Neural progenitor cell (in vitro differentiated cells): ENCODE measurements at regions not wholly inside any gene's neighbourhood (a gene's known extent, or its start where the extent isn't known, plus 50 kb on each side); places are given as distances from the start of the nearest gene placed in this dataset.

Source experiments
- DNase-seq: peaks from one replicate; pipeline ENCODE4 v3.0.0-alpha.2; 2016; ENCODE audit warnings: low spot score
- H2AFZ ChIP-seq: fragments of 200-600 bp; sonication (generic); replicated peaks from 2 replicates; pipeline ENCODE4 v1.6.1; 2016; ENCODE audit warnings: antibody characterized with exemption
- H3F3A ChIP-seq: fragments of 200-600 bp; sonication (generic); 2 replicates; pipeline ENCODE4 v1.6.1; 2016; ENCODE audit warnings: antibody characterized with exemption, low read depth
- H3K27ac ChIP-seq: fragments of 200-600 bp; sonication (generic); 2 replicates; pipeline ENCODE4 v1.5.1; 2016; ENCODE audit warnings: mild to moderate bottlenecking
- H3K27me3 ChIP-seq: fragments of 200-600 bp; sonication (generic); 2 replicates; pipeline ENCODE4 v1.6.1; 2016; ENCODE audit warnings: mild to moderate bottlenecking, moderate library complexity
- H3K36me3 ChIP-seq: fragments of 200-600 bp; sonication (generic); 2 replicates; pipeline ENCODE4 v1.5.1; 2016
- H3K4me1 ChIP-seq: fragments of 200-600 bp; sonication (generic); 2 replicates; pipeline ENCODE4 v1.6.1; 2016; ENCODE audit warnings: mixed run types
- H3K4me2 ChIP-seq: fragments of 200-600 bp; sonication (generic); 2 replicates; pipeline ENCODE4 v1.6.1; 2016
- H3K4me3 ChIP-seq: fragments of 200-600 bp; sonication (generic); 2 replicates; pipeline ENCODE4 v1.5.1; 2016
- H3K79me2 ChIP-seq: fragments of 200-600 bp; sonication (generic); 2 replicates; pipeline ENCODE4 v1.6.1; 2016; ENCODE audit warnings: low read depth
- H3K9ac ChIP-seq: fragments of 200-600 bp; sonication (generic); 2 replicates; pipeline ENCODE4 v1.6.1; 2016
- H3K9me3 ChIP-seq: fragments of 200-600 bp; sonication (generic); 2 replicates; pipeline ENCODE4 v1.5.1; 2016; ENCODE audit warnings: low read depth
- H4K20me1 ChIP-seq: fragments of 200-600 bp; sonication (generic); 2 replicates; pipeline ENCODE4 v1.6.1; 2016; ENCODE audit warnings: low read depth
- H3K27ac Mint-ChIP-seq: 3 replicates; pipeline ENCODE4 v1.8.0; 2021; ENCODE audit warnings: mixed read lengths
- H3K27me3 Mint-ChIP-seq: 2 replicates; pipeline ENCODE4 v1.8.0; 2022; ENCODE audit warnings: low read depth, mild to moderate bottlenecking, inconsistent platforms, moderate library complexity, mixed read lengths; ENCODE audit not compliant: insufficient read depth
- H3K36me3 Mint-ChIP-seq: 3 replicates; pipeline ENCODE4 v1.8.0; 2021; ENCODE audit warnings: mixed read lengths
- H3K4me1 Mint-ChIP-seq: 3 replicates; pipeline ENCODE4 v1.8.0; 2021; ENCODE audit warnings: mixed read lengths
- H3K4me3 Mint-ChIP-seq: 3 replicates; pipeline ENCODE4 v1.8.0; 2021; ENCODE audit warnings: mild to moderate bottlenecking, moderate library complexity, mixed read lengths
- H3K9me3 Mint-ChIP-seq: 3 replicates; pipeline ENCODE4 v1.8.0; 2020; ENCODE audit warnings: mixed read lengths
- CTCF ChIP-seq: fragments of 200-600 bp; sonication (generic); IDR thresholded peaks from 2 replicates; pipeline ENCODE4 v1.5.1; 2017; ENCODE audit warnings: antibody characterized with exemption, mild to moderate bottlenecking
- EZH2 ChIP-seq: fragments of 200-600 bp; sonication (generic); IDR thresholded peaks from 2 replicates; pipeline ENCODE4 v1.6.1; 2017; ENCODE audit warnings: antibody characterized with exemption, mild to moderate bottlenecking, moderate library complexity
- EZH2phosphoT487 ChIP-seq: fragments of 200-600 bp; sonication (generic); IDR thresholded peaks from 2 replicates; pipeline ENCODE4 v1.6.1; 2017; ENCODE audit warnings: antibody characterized with exemption

- Histone ChIP-seq H3K4me2 (no peak overlapping the region), H3K9me3 (no peaks in the 10 kb centered on the region), H3K4me1 (no peaks in the 10 kb centered on the region), H3K79me2 (no peaks in the 10 kb centered on the region), H3K9ac (no peak overlapping the region), H3K27ac (no peak overlapping the region), H3F3A (no peaks in the 10 kb centered on the region), H3K4me3 (no peak overlapping the region), H3K36me3 (no peaks in the 10 kb centered on the region), H3K27me3 (no peaks in the 10 kb centered on the region), H4K20me1 (no peaks in the 10 kb centered on the region), H2AFZ (no peak overlapping the region)
- no peak overlapping the region for H3K4me3 Mint-ChIP-seq
- no peaks in the 10 kb centered on the region for H3K36me3 Mint-ChIP-seq
- no peaks in the 10 kb centered on the region for H3K4me1 Mint-ChIP-seq
- DNase-seq: no peak
- H3K27ac Mint-ChIP-seq: no peak overlapping the region
- H3K27me3 Mint-ChIP-seq: peaks cover 3% of the 10 kb centered on the region
- TF ChIP-seq CTCF (no peak), EZH2phosphoT487 (no peak), EZH2 (no peak)
- peaks cover 5% of the 10 kb centered on the region for H3K9me3 Mint-ChIP-seq
These were observed 2074.4 kb upstream of the RAG2 start for GRCh38 chr11:38672445-38672844.

- Histone ChIP-seq H3K36me3 (no peaks in the 10 kb centered on the region), H2AFZ (no peak overlapping the region), H3K4me3 (no peak overlapping the region), H3K9me3 (no peaks in the 10 kb centered on the region), H3K4me1 (no peaks in the 10 kb centered on the region), H3K27ac (no peak overlapping the region), H3K27me3 (no peaks in the 10 kb centered on the region), H3K9ac (no peak overlapping the region), H3F3A (no peaks in the 10 kb centered on the region), H3K4me2 (no peak overlapping the region), H3K79me2 (no peaks in the 10 kb centered on the region), H4K20me1 (no peaks in the 10 kb centered on the region)
- no peaks in the 10 kb centered on the region for H3K27me3 Mint-ChIP-seq
- H3K4me1 Mint-ChIP-seq: no peaks in the 10 kb centered on the region
- no peak overlapping the region for H3K27ac Mint-ChIP-seq
- no peaks in the 10 kb centered on the region for H3K9me3 Mint-ChIP-seq
- DNase-seq: no peak
- no peak overlapping the region for H3K4me3 Mint-ChIP-seq
- H3K36me3 Mint-ChIP-seq: no peaks in the 10 kb centered on the region
- no peak for TF ChIP-seq CTCF
These were observed 2069.3 kb upstream of the RAG2 start for GRCh38 chr11:38667359-38667758.

GRCh38 chr11:38648604-38649003 lies 2050.6 kb upstream of the RAG2 start:
- H4K20me1 ChIP-seq: no peaks in the 10 kb centered on the region
- TF ChIP-seq CTCF (no peak), EZH2phosphoT487 (no peak), EZH2 (no peak)
- no peaks in the 10 kb centered on the region for H3K36me3 Mint-ChIP-seq

GRCh38 chr11:38646382-38646781 lies 2048.3 kb upstream of the RAG2 start:
- TF ChIP-seq EZH2phosphoT487: no peak
- no peak for TF ChIP-seq EZH2
- no peak for TF ChIP-seq CTCF
- Histone ChIP-seq H3K9me3 (no peaks in the 10 kb centered on the region), H4K20me1 (no peaks in the 10 kb centered on the region), H3F3A (no peaks in the 10 kb centered on the region), H3K4me3 (no peak overlapping the region), H3K4me1 (no peaks in the 10 kb centered on the region), H3K79me2 (no peaks in the 10 kb centered on the region), H3K9ac (no peak overlapping the region), H3K4me2 (no peak overlapping the region), H2AFZ (no peak overlapping the region), H3K27ac (no peak overlapping the region), H3K27me3 (no peaks in the 10 kb centered on the region), H3K36me3 (no peaks in the 10 kb centered on the region)
- Mint-ChIP-seq H3K27ac (no peak overlapping the region), H3K9me3 (no peaks in the 10 kb centered on the region), H3K4me3 (no peak overlapping the region), H3K27me3 (no peaks in the 10 kb centered on the region), H3K36me3 (no peaks in the 10 kb centered on the region), H3K4me1 (no peaks in the 10 kb centered on the region)
- no peak for DNase-seq

More at GRCh38 chr11:38648604-38649003, 2050.6 kb upstream of the RAG2 start:
- Histone ChIP-seq H3K79me2 (no peaks in the 10 kb centered on the region), H3K36me3 (no peaks in the 10 kb centered on the region), H3K9me3 (no peaks in the 10 kb centered on the region), H3K9ac (no peak overlapping the region), H3K4me2 (no peak overlapping the region), H3K27me3 (no peaks in the 10 kb centered on the region), H2AFZ (no peak overlapping the region), H3K4me1 (no peaks in the 10 kb centered on the region), H3F3A (no peaks in the 10 kb centered on the region), H3K27ac (no peak overlapping the region), H3K4me3 (no peak overlapping the region)
- no peak overlapping the region for H3K4me3 Mint-ChIP-seq
- no peak overlapping the region for H3K27ac Mint-ChIP-seq
- H3K9me3 Mint-ChIP-seq: no peaks in the 10 kb centered on the region
- no peaks in the 10 kb centered on the region for H3K27me3 Mint-ChIP-seq
- DNase-seq: no peak
- no peaks in the 10 kb centered on the region for H3K4me1 Mint-ChIP-seq
